BLaER1 (cell line): ENCODE measurements at regions not wholly inside any gene's neighbourhood (a gene's known extent, or its start where the extent isn't known, plus 50 kb on each side); places are given as distances from the start of the nearest gene placed in this dataset.

Source experiments
- H3K27ac ChIP-seq: shearing (Covaris generic); formaldehyde crosslinking; 2 replicates; pipeline ENCODE4 v1.8.1; 2022
- H3K27me3 ChIP-seq: shearing (Covaris generic); formaldehyde crosslinking; 2 replicates; pipeline ENCODE4 v1.8.1; 2022
- H3K36me3 ChIP-seq: shearing (Covaris generic); formaldehyde crosslinking; 2 replicates; pipeline ENCODE4 v1.8.1; 2022
- H3K4me1 ChIP-seq: shearing (Covaris generic); formaldehyde crosslinking; 2 replicates; pipeline ENCODE4 v1.8.1; 2022
- H3K4me2 ChIP-seq: shearing (Covaris generic); formaldehyde crosslinking; 2 replicates; pipeline ENCODE4 v1.8.1; 2022
- H3K4me3 ChIP-seq: shearing (Covaris generic); formaldehyde crosslinking; 2 replicates; pipeline ENCODE4 v1.8.1; 2022
- H3K9ac ChIP-seq: shearing (Covaris generic); formaldehyde crosslinking; 2 replicates; pipeline ENCODE4 v1.8.1; 2022
- H3K9me3 ChIP-seq: shearing (Covaris generic); formaldehyde crosslinking; 2 replicates; pipeline ENCODE4 v1.8.1; 2022
- H4K20me1 ChIP-seq: shearing (Covaris generic); formaldehyde crosslinking; 2 replicates; pipeline ENCODE4 v1.8.1; 2022
- Cebpa-rat ChIP-seq: shearing (Covaris generic); IDR thresholded peaks from 2 replicates; pipeline ENCODE4 v1.8.1; 2022

GRCh38 chr10:29199941-29200679, 88.8 kb upstream of the LYZL1 start:
- H3K4me2 ChIP-seq = no peak overlapping the region
- no peak for TF ChIP-seq Cebpa-rat
- no peaks in the 10 kb centered on the region for H3K36me3 ChIP-seq
- no peaks in the 10 kb centered on the region for H3K9me3 ChIP-seq
- H4K20me1 ChIP-seq = no peaks in the 10 kb centered on the region
- no peak overlapping the region for H3K4me3 ChIP-seq
- peaks cover 15% of the 10 kb centered on the region for H3K4me1 ChIP-seq
- no peaks in the 10 kb centered on the region for H3K27me3 ChIP-seq
- H3K9ac ChIP-seq = no peak overlapping the region
- no peak overlapping the region for H3K27ac ChIP-seq

GRCh38 chr10:29202386-29202940, 86.4 kb upstream of the LYZL1 start:
- peaks cover 15% of the 10 kb centered on the region for H3K4me1 ChIP-seq
- no peak overlapping the region for H3K4me3 ChIP-seq
- H3K9ac ChIP-seq = no peak overlapping the region
- no peaks in the 10 kb centered on the region for H4K20me1 ChIP-seq
- peak overlapping the region; percentile 60 for H3K4me2 ChIP-seq
- TF ChIP-seq Cebpa-rat = no peak
- no peaks in the 10 kb centered on the region for H3K36me3 ChIP-seq
- H3K27me3 ChIP-seq = no peaks in the 10 kb centered on the region
- no peak overlapping the region for H3K27ac ChIP-seq
- H3K9me3 ChIP-seq = 0 out of 2 replicates have a peak, but pooled peaks cover under 1% of the 10 kb centered on the region

- Histone ChIP-seq H4K20me1 (no peaks in the 10 kb centered on the region), H3K27me3 (no peaks in the 10 kb centered on the region), H3K9me3 (0 out of 2 replicates have a peak, but pooled peaks cover 3% of the 10 kb centered on the region), H3K27ac (no peak overlapping the region), H3K4me2 (no peak overlapping the region), H3K4me1 (peaks cover 15% of the 10 kb centered on the region), H3K4me3 (no peak overlapping the region), H3K36me3 (no peaks in the 10 kb centered on the region), H3K9ac (no peak overlapping the region)
- no peak for TF ChIP-seq Cebpa-rat
Observed at GRCh38 chr10:29203432-29203831, 85.4 kb upstream of the LYZL1 start.

GRCh38 chr10:29204070-29204800, 84.6 kb upstream of the LYZL1 start:
- H3K27me3 ChIP-seq = no peaks in the 10 kb centered on the region
- H3K9ac ChIP-seq = no peak overlapping the region

GRCh38 chr10:29205787-29206186, 83.1 kb upstream of the LYZL1 start:
- Histone ChIP-seq H3K4me3 (no peak overlapping the region), H3K4me2 (no peak overlapping the region), H3K9ac (no peak overlapping the region), H4K20me1 (no peaks in the 10 kb centered on the region), H3K9me3 (peaks cover 14% of the 10 kb centered on the region), H3K27me3 (no peaks in the 10 kb centered on the region), H3K27ac (no peak overlapping the region), H3K36me3 (no peaks in the 10 kb centered on the region), H3K4me1 (peaks cover 15% of the 10 kb centered on the region)
- no peak for TF ChIP-seq Cebpa-rat

More at GRCh38 chr10:29204070-29204800, 84.6 kb upstream of the LYZL1 start:
- H4K20me1 ChIP-seq = no peaks in the 10 kb centered on the region
- no peak overlapping the region for H3K27ac ChIP-seq
- no peak for TF ChIP-seq Cebpa-rat
- H3K4me3 ChIP-seq = no peak overlapping the region
- H3K9me3 ChIP-seq = 0 out of 2 replicates have a peak, but pooled peaks cover 3% of the 10 kb centered on the region
- no peak overlapping the region for H3K4me2 ChIP-seq
- peaks cover 15% of the 10 kb centered on the region for H3K4me1 ChIP-seq
- no peaks in the 10 kb centered on the region for H3K36me3 ChIP-seq

GRCh38 chr10:29208845-29209244, 80.0 kb upstream of the LYZL1 start:
- Histone ChIP-seq H3K27me3 (no peaks in the 10 kb centered on the region), H4K20me1 (no peaks in the 10 kb centered on the region), H3K9ac (no peak overlapping the region), H3K4me2 (no peak overlapping the region), H3K27ac (no peak overlapping the region), H3K4me1 (no peaks in the 10 kb centered on the region), H3K4me3 (no peak overlapping the region), H3K9me3 (peaks cover 14% of the 10 kb centered on the region), H3K36me3 (no peaks in the 10 kb centered on the region)
- no peak for TF ChIP-seq Cebpa-rat

- H3K4me2 ChIP-seq = no peak overlapping the region
- H3K27me3 ChIP-seq = no peaks in the 10 kb centered on the region
- TF ChIP-seq Cebpa-rat = no peak
- H3K27ac ChIP-seq = no peak overlapping the region
- peaks cover 14% of the 10 kb centered on the region for H3K9me3 ChIP-seq
- no peaks in the 10 kb centered on the region for H3K36me3 ChIP-seq
- H3K4me3 ChIP-seq = no peak overlapping the region
- H4K20me1 ChIP-seq = no peaks in the 10 kb centered on the region
- no peak overlapping the region for H3K9ac ChIP-seq
- H3K4me1 ChIP-seq = no peaks in the 10 kb centered on the region
Observed at GRCh38 chr10:29209830-29210229, 79.0 kb upstream of the LYZL1 start.

- Histone ChIP-seq H4K20me1 (no peaks in the 10 kb centered on the region), H3K4me1 (no peaks in the 10 kb centered on the region), H3K4me3 (no peak overlapping the region), H3K4me2 (no peak overlapping the region), H3K9me3 (peaks cover 14% of the 10 kb centered on the region), H3K27me3 (no peaks in the 10 kb centered on the region), H3K27ac (no peak overlapping the region), H3K9ac (no peak overlapping the region), H3K36me3 (no peaks in the 10 kb centered on the region)
- no peak for TF ChIP-seq Cebpa-rat
Observed at GRCh38 chr10:29210266-29210868, 78.5 kb upstream of the LYZL1 start.

- no peak overlapping the region for H3K4me3 ChIP-seq
- no peaks in the 10 kb centered on the region for H4K20me1 ChIP-seq
- no peaks in the 10 kb centered on the region for H3K4me1 ChIP-seq
- no peak for TF ChIP-seq Cebpa-rat
- peaks cover 13% of the 10 kb centered on the region for H3K9me3 ChIP-seq
- no peaks in the 10 kb centered on the region for H3K27me3 ChIP-seq
- H3K4me2 ChIP-seq = no peak overlapping the region
- no peak overlapping the region for H3K9ac ChIP-seq
- no peaks in the 10 kb centered on the region for H3K36me3 ChIP-seq
- no peak overlapping the region for H3K27ac ChIP-seq
Observed at GRCh38 chr10:29212597-29212996, 76.3 kb upstream of the LYZL1 start.

- Histone ChIP-seq H3K36me3 (no peaks in the 10 kb centered on the region), H3K4me2 (no peak overlapping the region), H3K9me3 (peaks cover 8% of the 10 kb centered on the region), H3K27me3 (no peaks in the 10 kb centered on the region), H3K9ac (no peak overlapping the region), H3K27ac (no peak overlapping the region), H3K4me1 (no peaks in the 10 kb centered on the region), H3K4me3 (no peak overlapping the region), H4K20me1 (no peaks in the 10 kb centered on the region)
- TF ChIP-seq Cebpa-rat = no peak
Observed at GRCh38 chr10:29214551-29214950, 74.3 kb upstream of the LYZL1 start.
